GM12878 (cell line): ENCODE measurements at regions not wholly inside any gene's neighbourhood (a gene's known extent, or its start where the extent isn't known, plus 50 kb on each side); places are given as distances from the start of the nearest gene placed in this dataset.
"Not testable (repeated sequence)": the region's sequence is repeated elsewhere in the genome, so short reads cannot be mapped to it uniquely, and the experiment has no call there.

Experiments used
- ATAC-seq: fragments of 200-7000 bp; cut with Tn5 transposase; 3 replicates; pipeline ENCODE4 v1.9.1; 2020; ENCODE audit warnings: mild to moderate bottlenecking, moderate library complexity
- BruUV-seq: library from RNA; stranded (reverse); fragments of 400-500 nt; replicated peaks from 2 replicates; lab custom pipeline; 2021; lab: Mats Ljungman, UMichigan
- CTCF ChIA-PET: fragments of 300-600 bp; sonication (Branson Sonifier 250); formaldehyde crosslinking; extraction: SDS; loops from one replicate; lab custom pipeline; 2021; ENCODE audit warnings: inconsistent platforms; lab: Yijun Ruan, JAX
- POLR2A ChIA-PET: fragments of 350-600 bp; formaldehyde crosslinking; extraction: SDS; loops from one replicate; lab custom pipeline; 2021; ENCODE audit warnings: inconsistent platforms; lab: Charles Lee
- RAD21 ChIA-PET: fragments of 300-600 bp; sonication (Branson Sonifier 250); formaldehyde crosslinking; loops from one replicate; lab custom pipeline; 2023; ENCODE audit warnings: antibody characterized with exemption; ENCODE audit not compliant: unreplicated experiment; lab: Charles Lee
- SMC1A ChIA-PET: fragments of 300-600 bp; sonication (Branson Sonifier 250); formaldehyde crosslinking; loops from one replicate; lab custom pipeline; 2023; ENCODE audit not compliant: unreplicated experiment, uncharacterized antibody; lab: Charles Lee
- DNase-seq: peaks from one replicate; pipeline ENCODE4 v3.0.0-alpha.2; 2011; ENCODE audit warnings: low read depth, low spot score
- FAIRE-seq: peaks from 3 replicates; lab custom pipeline; 2011; peaks lifted over from hg19 to GRCh38; lab: Jason Lieb, UNC
- H2AFZ ChIP-seq: 2 replicates; pipeline ENCODE4 v1.6.0; 2011; ENCODE audit warnings: low read depth, low read length, control low read depth; ENCODE audit not compliant: control insufficient read depth
- H3K27ac ChIP-seq: 2 replicates; pipeline ENCODE4 v1.5.1; 2011; ENCODE audit warnings: control low read depth; ENCODE audit not compliant: control insufficient read depth, insufficient read depth
- H3K27me3 ChIP-seq, 2 experiments: replicated peaks in 1 of 2; 2 replicates each; pipeline versions ENCODE4 v1.6.0 to v1.6.1; 2011; ENCODE audit warnings: low read length in 1 of 2; ENCODE audit not compliant: control insufficient read depth in 2 of 2, insufficient read depth in 2 of 2
- H3K36me3 ChIP-seq, 2 experiments: 2 replicates each; pipeline ENCODE4 v1.5.1; 2011; ENCODE audit warnings: low read length in 1 of 2; ENCODE audit not compliant: control insufficient read depth in 2 of 2, insufficient read depth in 2 of 2
- H3K4me1 ChIP-seq: 2 replicates; pipeline ENCODE4 v1.6.1; 2011; ENCODE audit warnings: mild to moderate bottlenecking, low read length, moderate library complexity, mixed read lengths; ENCODE audit not compliant: control insufficient read depth, insufficient read depth
- H3K4me2 ChIP-seq: 2 replicates; pipeline ENCODE4 v1.6.0; 2011; ENCODE audit warnings: control low read depth; ENCODE audit not compliant: control insufficient read depth, insufficient read depth
- H3K4me3 ChIP-seq: fragments of 200-600 bp; sonication (generic); 2 replicates; pipeline ENCODE4 v1.5.1; 2016
- H3K79me2 ChIP-seq: 2 replicates; pipeline ENCODE4 v1.6.0; 2011; ENCODE audit warnings: low read length; ENCODE audit not compliant: control insufficient read depth, insufficient read depth
- H3K9ac ChIP-seq: 2 replicates; pipeline ENCODE4 v1.8.0; 2011; ENCODE audit warnings: low read length, control low read depth, mixed read lengths; ENCODE audit not compliant: control insufficient read depth, insufficient read depth
- H3K9me3 ChIP-seq: replicated peaks from 3 replicates; pipeline ENCODE4 v1.5.1; 2011; ENCODE audit warnings: mild to moderate bottlenecking, low read length; ENCODE audit not compliant: control insufficient read depth, insufficient read depth
- H4K20me1 ChIP-seq: 2 replicates; pipeline ENCODE4 v1.6.0; 2011; ENCODE audit not compliant: control insufficient read depth, insufficient read depth
- ASH2L ChIP-seq: fragments of 300-600, 200-600 bp; sonication (generic); IDR thresholded peaks from 2 replicates; pipeline ENCODE4 v1.6.1; 2017; ENCODE audit warnings: low read depth, mild to moderate bottlenecking, borderline replicate concordance
- BCL11A ChIP-seq: IDR thresholded peaks from 2 replicates; pipeline ENCODE4 v1.6.1; 2011; ENCODE audit warnings: low read depth, low read length
- DPF2 ChIP-seq: fragments of 450-650 bp; IDR thresholded peaks from 2 replicates; pipeline ENCODE4 v1.6.1; 2017; ENCODE audit warnings: mild to moderate bottlenecking
- ESRRA ChIP-seq: IDR thresholded peaks from 2 replicates; pipeline ENCODE4 v1.6.1; 2012; ENCODE audit warnings: mild to moderate bottlenecking, low read length, improper control_type of control experiment
- HCFC1 ChIP-seq: fragments of 150-350 bp; IDR thresholded peaks from 2 replicates; pipeline ENCODE4 v1.6.1; 2014; ENCODE audit warnings: low read length
- NR2F1 ChIP-seq: fragments of 450-650 bp; conservative IDR thresholded peaks from 2 replicates; pipeline ENCODE4 v1.6.1; 2017; ENCODE audit warnings: mild to moderate bottlenecking
- RUNX3 ChIP-seq: IDR thresholded peaks from 2 replicates; pipeline ENCODE4 v1.6.1; 2012; ENCODE audit warnings: low read length, inconsistent platforms
- SMAD5 ChIP-seq: IDR thresholded peaks from 2 replicates; pipeline ENCODE4 v1.6.1; 2016; ENCODE audit warnings: antibody characterized with exemption, low read depth
- TCF12 ChIP-seq: IDR thresholded peaks from 2 replicates; pipeline ENCODE4 v1.6.1; 2011; ENCODE audit warnings: low read depth, mild to moderate bottlenecking, low read length
- ZNF207 ChIP-seq: fragments of 450-650 bp; IDR thresholded peaks from 2 replicates; pipeline ENCODE4 v1.6.1; 2014; ENCODE audit warnings: antibody characterized with exemption, mild to moderate bottlenecking, borderline replicate concordance
- ZSCAN29 ChIP-seq: fragments of 450-650 bp; IDR thresholded peaks from 2 replicates; pipeline ENCODE4 v1.6.1; 2017; ENCODE audit warnings: mild to moderate bottlenecking, moderate library complexity
- WGBS: methylation state at CpG from one replicate; pipeline ENCODE4 v1.1.6; 2016; ENCODE audit warnings: low lambda C conversion rate; ENCODE audit not compliant: insufficient replicate concordance, insufficient coverage; ENCODE audit errors: missing lambda C conversion rate; 5-methylcytosine and 5-hydroxymethylcytosine counted together
- in situ Hi-C: fragments of 300-500 bp; cut with MboI; formaldehyde crosslinking; loops from 9 replicates; pipeline ENCODE4 v1.14.3; 2018; ENCODE audit warnings: mixed read lengths
- intact Hi-C: fragments of 100-400 bp; cut with micrococcal nuclease; formaldehyde crosslinking; loops from one replicate; pipeline ENCODE4 v1.14.2; 2022; ENCODE audit not compliant: unreplicated experiment
- TF ChIP-seq, protein P1 (sequence below): IDR thresholded peaks from 2 replicates; pipeline ENCODE4 v1.6.1; 2011; ENCODE audit warnings: low read depth, low read length, improper control_type of control experiment, borderline replicate concordance
- TF ChIP-seq, protein P2 (sequence below): IDR thresholded peaks from 2 replicates; pipeline ENCODE4 v1.6.1; 2012; ENCODE audit warnings: low read depth, low read length, improper control_type of control experiment

DNA sequence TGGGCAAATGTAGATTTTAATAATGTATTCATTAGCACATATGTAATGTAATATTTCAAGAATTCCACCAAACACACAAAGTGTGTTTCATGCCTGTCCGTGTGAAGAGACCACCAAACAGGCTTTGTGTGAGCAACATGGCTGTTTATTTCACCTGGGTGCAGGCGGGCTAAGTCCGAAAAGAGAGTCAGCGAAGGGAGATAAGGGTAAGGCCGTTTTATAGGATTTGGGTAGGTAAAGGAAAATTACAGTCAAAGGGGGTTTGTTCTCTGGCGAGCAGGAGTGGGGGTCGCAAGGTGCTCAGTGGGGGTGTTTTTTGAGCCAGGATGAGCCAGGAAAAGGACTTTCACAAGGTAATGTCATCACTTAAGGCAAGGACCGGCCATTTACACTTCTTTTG, 875.8 kb downstream of the TBL1XR1 start:
- in situ Hi-C loops, H2AFZ ChIP-seq, intact Hi-C loops, H3K27me3 ChIP-seq, BruUV-seq, H3K9ac ChIP-seq, H3K4me3 ChIP-seq, H3K79me2 ChIP-seq, RAD21 ChIA-PET, FAIRE-seq, H3K9me3 ChIP-seq, CTCF ChIA-PET, POLR2A ChIA-PET, SMC1A ChIA-PET, H3K4me2 ChIP-seq, H3K36me3 ChIP-seq, ATAC-seq, DNase-seq, H4K20me1 ChIP-seq, H3K27ac ChIP-seq, H3K4me1 ChIP-seq: not testable (repeated sequence)
- WGBS = 42% methylated on average over 6 of the region's 8 CpGs

DNA sequence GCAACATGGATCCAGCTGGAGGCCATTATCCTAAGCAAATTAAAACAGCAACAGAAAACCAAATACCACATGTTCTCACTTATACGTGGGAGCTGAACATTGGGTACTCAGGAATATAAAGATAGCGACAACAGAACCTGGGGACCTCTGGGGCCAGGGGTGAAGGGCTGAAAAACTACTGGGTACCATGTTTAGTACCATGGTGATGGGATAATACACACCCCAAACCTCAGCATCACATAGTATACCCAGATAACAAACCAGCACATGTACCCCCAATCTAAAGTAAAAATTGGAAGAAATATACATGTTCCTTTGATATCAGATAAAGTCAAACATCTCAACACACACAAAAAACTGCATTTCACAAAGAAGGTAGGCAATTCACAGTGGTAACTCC, 876.2 kb downstream of the TBL1XR1 start:
- 0% methylated on average over 2 of the region's 2 CpGs for WGBS
- DNase-seq = no peak
- no peak for ATAC-seq
- no peak overlapping the region for H3K4me3 ChIP-seq
- no peaks in the 10 kb centered on the region for H3K9me3 ChIP-seq
- no peaks in the 10 kb centered on the region for H3K27me3 ChIP-seq
- in situ Hi-C loops (no loop called here), intact Hi-C loops (no loop called here)
- no peak overlapping the region for H2AFZ ChIP-seq
- RAD21 ChIA-PET = no interaction called here
- H3K27ac ChIP-seq = no peak overlapping the region
- BruUV-seq = no TSS peak
- H3K79me2 ChIP-seq = no peaks in the 10 kb centered on the region
- SMC1A ChIA-PET = no interaction called here
- no peak for FAIRE-seq
- no peaks in the 10 kb centered on the region for H3K36me3 ChIP-seq
- no peaks in the 10 kb centered on the region for H3K4me1 ChIP-seq
- CTCF ChIA-PET = no interaction called here
- POLR2A ChIA-PET = no interaction called here
- no peak overlapping the region for H3K4me2 ChIP-seq
- TF ChIP-seq ZSCAN29 (no peak), DPF2 (no peak), BCL11A (no peak), RUNX3 (no peak), ESRRA (no peak), ASH2L (no peak), HCFC1 (no peak), SMAD5 (no peak), TCF12 (no peak), ZNF207 (no peak), NR2F1 (no peak)
- TF ChIP-seq, protein P1, sequence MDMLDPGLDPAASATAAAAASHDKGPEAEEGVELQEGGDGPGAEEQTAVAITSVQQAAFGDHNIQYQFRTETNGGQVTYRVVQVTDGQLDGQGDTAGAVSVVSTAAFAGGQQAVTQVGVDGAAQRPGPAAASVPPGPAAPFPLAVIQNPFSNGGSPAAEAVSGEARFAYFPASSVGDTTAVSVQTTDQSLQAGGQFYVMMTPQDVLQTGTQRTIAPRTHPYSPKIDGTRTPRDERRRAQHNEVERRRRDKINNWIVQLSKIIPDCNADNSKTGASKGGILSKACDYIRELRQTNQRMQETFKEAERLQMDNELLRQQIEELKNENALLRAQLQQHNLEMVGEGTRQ = no peak
- TF ChIP-seq, protein P2, sequence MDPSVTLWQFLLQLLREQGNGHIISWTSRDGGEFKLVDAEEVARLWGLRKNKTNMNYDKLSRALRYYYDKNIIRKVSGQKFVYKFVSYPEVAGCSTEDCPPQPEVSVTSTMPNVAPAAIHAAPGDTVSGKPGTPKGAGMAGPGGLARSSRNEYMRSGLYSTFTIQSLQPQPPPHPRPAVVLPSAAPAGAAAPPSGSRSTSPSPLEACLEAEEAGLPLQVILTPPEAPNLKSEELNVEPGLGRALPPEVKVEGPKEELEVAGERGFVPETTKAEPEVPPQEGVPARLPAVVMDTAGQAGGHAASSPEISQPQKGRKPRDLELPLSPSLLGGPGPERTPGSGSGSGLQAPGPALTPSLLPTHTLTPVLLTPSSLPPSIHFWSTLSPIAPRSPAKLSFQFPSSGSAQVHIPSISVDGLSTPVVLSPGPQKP = no peak
- no peaks in the 10 kb centered on the region for H4K20me1 ChIP-seq
- H3K9ac ChIP-seq = no peak overlapping the region
